ENCODE measurements at regions not wholly inside any gene's neighbourhood (a gene's known extent, or its start where the extent isn't known, plus 50 kb on each side); places are given as distances from the start of the nearest gene placed in this dataset.
"Not testable (repeated sequence)": the region's sequence is repeated elsewhere in the genome, so short reads cannot be mapped to it uniquely, and the experiment has no call there.

DNA sequence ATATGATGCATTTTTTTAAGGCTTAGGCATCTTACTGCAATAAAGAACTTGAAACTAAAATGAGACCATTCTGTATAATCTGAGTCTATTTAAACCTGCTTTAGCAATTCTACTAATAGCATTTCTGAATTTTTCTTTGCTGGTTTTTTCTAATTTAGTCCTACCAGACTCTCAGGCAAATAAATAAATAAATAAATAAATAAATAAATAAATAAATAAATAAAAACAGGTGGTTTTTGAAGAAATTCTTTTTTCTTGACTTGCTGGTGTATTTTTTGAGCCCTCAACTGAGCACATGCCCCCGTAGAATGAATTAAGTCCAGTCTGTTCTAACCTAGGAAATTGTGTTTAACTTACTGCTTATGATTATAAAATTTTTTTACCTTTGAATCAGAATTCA lies 134.7 kb upstream of the FOXP2 start:
- no TSS peak for BruUV-seq (replicated peaks)
- TF ChIP-seq, protein P1, sequence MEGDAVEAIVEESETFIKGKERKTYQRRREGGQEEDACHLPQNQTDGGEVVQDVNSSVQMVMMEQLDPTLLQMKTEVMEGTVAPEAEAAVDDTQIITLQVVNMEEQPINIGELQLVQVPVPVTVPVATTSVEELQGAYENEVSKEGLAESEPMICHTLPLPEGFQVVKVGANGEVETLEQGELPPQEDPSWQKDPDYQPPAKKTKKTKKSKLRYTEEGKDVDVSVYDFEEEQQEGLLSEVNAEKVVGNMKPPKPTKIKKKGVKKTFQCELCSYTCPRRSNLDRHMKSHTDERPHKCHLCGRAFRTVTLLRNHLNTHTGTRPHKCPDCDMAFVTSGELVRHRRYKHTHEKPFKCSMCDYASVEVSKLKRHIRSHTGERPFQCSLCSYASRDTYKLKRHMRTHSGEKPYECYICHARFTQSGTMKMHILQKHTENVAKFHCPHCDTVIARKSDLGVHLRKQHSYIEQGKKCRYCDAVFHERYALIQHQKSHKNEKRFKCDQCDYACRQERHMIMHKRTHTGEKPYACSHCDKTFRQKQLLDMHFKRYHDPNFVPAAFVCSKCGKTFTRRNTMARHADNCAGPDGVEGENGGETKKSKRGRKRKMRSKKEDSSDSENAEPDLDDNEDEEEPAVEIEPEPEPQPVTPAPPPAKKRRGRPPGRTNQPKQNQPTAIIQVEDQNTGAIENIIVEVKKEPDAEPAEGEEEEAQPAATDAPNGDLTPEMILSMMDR (IDR thresholded peaks at IDR 0.05; ENCODE audit: insufficient read depth in 1 of 2, low read depth in 1 of 2, low read length in 1 of 2, severe bottlenecking in 1 of 2, unreplicated experiment in 1 of 2): no peak
- POLR2A ChIA-PET: no interaction called here

DNA sequence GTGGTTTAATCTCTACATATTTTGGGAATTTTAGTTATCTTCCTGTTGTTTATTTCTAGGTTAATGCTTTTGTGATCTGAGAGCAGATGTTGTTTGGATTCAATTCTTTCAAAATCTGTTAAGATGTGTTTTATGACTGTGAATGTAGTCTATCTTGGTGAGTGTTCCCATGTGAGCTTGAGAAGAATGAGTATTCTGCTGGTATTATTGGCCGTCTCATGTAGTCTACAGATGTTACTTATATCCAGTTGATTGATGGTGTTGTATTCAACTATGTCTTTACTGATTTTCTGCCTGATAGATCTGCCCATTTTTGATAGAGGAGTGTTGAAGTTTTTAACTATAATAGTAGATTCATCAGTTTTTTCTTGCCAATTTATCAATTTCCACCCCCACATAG lies 141.4 kb upstream of the FOXP2 start:
- Histone ChIP-seq H3K36me3 (ENCODE audit: control insufficient read depth, insufficient read depth, low read length) (no peaks in the 10 kb centered on the region), H3K4me1 (no peaks in the 10 kb centered on the region), H3K9me3 (0 out of 2 replicates have a peak, but pooled peaks cover 2% of the 10 kb centered on the region), H3K27me3 (replicated peaks; ENCODE audit: control insufficient read depth, insufficient read depth, low read length) (no peaks in the 10 kb centered on the region), H3K4me3 (ENCODE audit: low read depth, low read length) (no peak overlapping the region)
- intact Hi-C loops (cut with micrococcal nuclease; ENCODE audit: unreplicated experiment): no loop called here
- Mint-ChIP-seq H3K9me3 (ENCODE audit: unreplicated experiment) (no peaks in the 10 kb centered on the region), H3K4me3 (ENCODE audit: unreplicated experiment) (no peak overlapping the region), H3K27ac (ENCODE audit: unreplicated experiment) (no peak overlapping the region), H3K4me1 (ENCODE audit: low read depth, unreplicated experiment) (no peaks in the 10 kb centered on the region), H3K27me3 (ENCODE audit: insufficient read depth, unreplicated experiment) (peaks cover 3% of the 10 kb centered on the region), H3K36me3 (ENCODE audit: insufficient read depth, unreplicated experiment) (no peaks in the 10 kb centered on the region)
- ChIA-PET CTCF (no interaction called here), POLR2A (no interaction called here)
- no TSS peak for BruUV-seq (replicated peaks)
- TF ChIP-seq, protein P1 (IDR thresholded peaks at IDR 0.05; ENCODE audit: insufficient read depth in 1 of 2, low read depth in 1 of 2, low read length in 1 of 2, severe bottlenecking in 1 of 2, unreplicated experiment in 1 of 2): no peak
- DNase-seq: no peak

More for the DNA sequence above, 134.7 kb upstream of the FOXP2 start:
- intact Hi-C loops (cut with micrococcal nuclease; ENCODE audit: unreplicated experiment): no loop called here
- no peak for DNase-seq
- H3K36me3 ChIP-seq (ENCODE audit: control insufficient read depth, insufficient read depth, low read length): no peaks in the 10 kb centered on the region
- H3K9me3 ChIP-seq: 0 out of 2 replicates have a peak, but pooled peaks cover 2% of the 10 kb centered on the region
- H3K27me3 ChIP-seq (replicated peaks; ENCODE audit: control insufficient read depth, insufficient read depth, low read length): no peaks in the 10 kb centered on the region
- no peaks in the 10 kb centered on the region for H3K4me1 ChIP-seq
- Mint-ChIP-seq H3K36me3 (ENCODE audit: insufficient read depth, unreplicated experiment) (no peaks in the 10 kb centered on the region), H3K4me3 (ENCODE audit: unreplicated experiment) (no peak overlapping the region), H3K4me1 (ENCODE audit: low read depth, unreplicated experiment) (no peaks in the 10 kb centered on the region), H3K27me3 (ENCODE audit: insufficient read depth, unreplicated experiment) (peaks cover 3% of the 10 kb centered on the region), H3K9me3 (ENCODE audit: unreplicated experiment) (no peaks in the 10 kb centered on the region), H3K27ac (ENCODE audit: unreplicated experiment) (no peak overlapping the region)
- CTCF ChIA-PET: no interaction called here
- H3K4me3 ChIP-seq (ENCODE audit: low read depth, low read length): no peak overlapping the region

DNA sequence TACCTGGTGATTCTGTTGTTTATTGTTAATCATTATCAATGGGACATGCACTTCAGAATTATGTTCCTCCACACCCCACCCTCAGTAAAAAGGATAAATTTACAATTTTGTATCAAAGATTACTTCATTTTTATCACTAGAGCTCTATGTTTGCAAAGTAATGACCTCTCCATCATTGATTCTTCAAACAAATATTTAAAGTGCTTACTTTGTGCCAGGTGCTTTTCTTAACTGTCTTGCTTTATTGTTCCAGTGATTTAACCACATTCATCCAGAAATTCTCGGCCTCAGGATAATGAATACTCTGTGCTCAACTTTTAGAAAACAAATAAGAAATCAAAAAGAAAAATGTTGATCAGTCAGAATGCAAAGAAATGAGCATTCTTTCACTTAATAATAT lies 144.9 kb upstream of the FOXP2 start:
- no TSS peak for BruUV-seq (replicated peaks)
- intact Hi-C loops (cut with micrococcal nuclease; ENCODE audit: unreplicated experiment): no loop called here

DNA sequence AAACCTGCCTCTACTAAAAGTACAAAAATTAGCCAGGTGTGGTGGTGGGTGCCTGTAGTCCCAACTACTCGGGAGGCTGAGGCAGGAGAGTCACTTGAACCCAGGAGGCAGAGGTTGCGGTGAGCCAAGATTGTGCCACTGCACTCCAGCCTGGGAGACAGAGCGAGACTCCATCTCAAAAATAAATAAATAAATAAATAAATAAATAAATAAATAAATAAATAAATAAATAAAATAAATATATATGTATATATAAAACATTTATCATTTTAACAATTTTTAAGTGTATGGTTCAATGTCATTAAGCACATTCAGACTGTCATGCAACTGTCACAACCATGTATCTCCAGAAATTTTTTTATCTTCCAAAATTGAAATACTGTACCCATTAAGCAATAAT lies 147.1 kb upstream of the FOXP2 start:
- H3K27me3 Mint-ChIP-seq (ENCODE audit: insufficient read depth, unreplicated experiment); H3K4me3 ChIP-seq (ENCODE audit: low read depth, low read length); BruUV-seq (replicated peaks); POLR2A ChIA-PET; H3K4me1 Mint-ChIP-seq (ENCODE audit: low read depth, unreplicated experiment); H3K27me3 ChIP-seq (replicated peaks; ENCODE audit: control insufficient read depth, insufficient read depth, low read length); H3K36me3 ChIP-seq (ENCODE audit: control insufficient read depth, insufficient read depth, low read length); H3K36me3 Mint-ChIP-seq (ENCODE audit: insufficient read depth, unreplicated experiment); DNase-seq; H3K27ac Mint-ChIP-seq (ENCODE audit: unreplicated experiment); H3K9me3 ChIP-seq; intact Hi-C loops (cut with micrococcal nuclease; ENCODE audit: unreplicated experiment); H3K9me3 Mint-ChIP-seq (ENCODE audit: unreplicated experiment); H3K4me3 Mint-ChIP-seq (ENCODE audit: unreplicated experiment); H3K4me1 ChIP-seq; CTCF ChIA-PET: not testable (repeated sequence)

More for the DNA sequence above, 144.9 kb upstream of the FOXP2 start:
- Mint-ChIP-seq H3K4me3 (ENCODE audit: unreplicated experiment) (no peak overlapping the region), H3K36me3 (ENCODE audit: insufficient read depth, unreplicated experiment) (no peaks in the 10 kb centered on the region), H3K4me1 (ENCODE audit: low read depth, unreplicated experiment) (no peaks in the 10 kb centered on the region), H3K9me3 (ENCODE audit: unreplicated experiment) (no peaks in the 10 kb centered on the region), H3K27ac (ENCODE audit: unreplicated experiment) (no peak overlapping the region), H3K27me3 (ENCODE audit: insufficient read depth, unreplicated experiment) (no peaks in the 10 kb centered on the region)
- TF ChIP-seq, protein P1 (IDR thresholded peaks at IDR 0.05; ENCODE audit: insufficient read depth in 1 of 2, low read depth in 1 of 2, low read length in 1 of 2, severe bottlenecking in 1 of 2, unreplicated experiment in 1 of 2): no peak
- ChIA-PET POLR2A (interaction anchor here (0.6 kb wide), 1 partner anchor 59 kb away, joined by 3 read pairs; no protein-coding TSS in a partner anchor), CTCF (no interaction called here)
- H3K4me1 ChIP-seq: no peaks in the 10 kb centered on the region
- DNase-seq: no peak
- H3K27me3 ChIP-seq (replicated peaks; ENCODE audit: control insufficient read depth, insufficient read depth, low read length): no peaks in the 10 kb centered on the region
- H3K36me3 ChIP-seq (ENCODE audit: control insufficient read depth, insufficient read depth, low read length): no peaks in the 10 kb centered on the region
- H3K9me3 ChIP-seq: no peaks in the 10 kb centered on the region
- H3K4me3 ChIP-seq (ENCODE audit: low read depth, low read length): no peak overlapping the region

All from Caco-2 (cell line).